Erythroblast (primary cell): ENCODE measurements at regions not wholly inside any gene's neighbourhood (a gene's known extent, or its start where the extent isn't known, plus 50 kb on each side); places are given as distances from the start of the nearest gene placed in this dataset.

ENCODE experiments used
- GATA1 ChIP-seq: IDR thresholded peaks from 2 replicates; pipeline ENCODE4 v1.6.1; 2011; ENCODE audit warnings: low read depth, mild to moderate bottlenecking, control low read depth, low read length, moderate library complexity
- POLR2A ChIP-seq: IDR thresholded peaks from 2 replicates; pipeline ENCODE4 v1.6.1; 2011; ENCODE audit warnings: mild to moderate bottlenecking, low read length

GRCh38 chr5:130267926-130268325 lies 363.7 kb downstream of the CHSY3 start:
- no peak for TF ChIP-seq POLR2A
- no peak for TF ChIP-seq GATA1
